ENCODE measurements at regions not wholly inside any gene's neighbourhood (a gene's known extent, or its start where the extent isn't known, plus 50 kb on each side); places are given as distances from the start of the nearest gene placed in this dataset.

DNA sequence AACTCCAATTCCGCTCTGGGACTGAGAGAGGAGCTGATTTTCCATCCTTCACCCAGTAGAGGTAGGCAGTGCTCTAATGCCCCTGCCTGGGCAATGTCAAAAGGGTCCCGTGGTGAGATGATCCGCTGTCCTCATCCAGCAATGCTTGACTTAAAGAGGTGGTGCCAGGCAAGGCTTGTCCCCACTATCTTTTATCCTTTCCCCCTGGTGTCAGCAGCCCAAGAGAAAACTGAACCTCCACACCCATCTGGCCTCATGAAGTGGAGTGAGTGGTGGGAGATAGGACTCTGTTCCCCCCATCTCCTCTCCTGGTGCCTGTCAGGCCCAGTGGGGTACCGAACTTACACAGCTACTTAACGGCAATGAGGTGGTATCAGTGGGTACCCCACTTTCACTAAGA is 107.1 kb downstream of the ABHD5 start:
- Histone ChIP-seq H3K27ac (replicated peaks) (no peak overlapping the region), H3K27me3 (ENCODE audit: insufficient read depth, poor library complexity, severe bottlenecking) (no peaks in the 10 kb centered on the region), H3K4me3 (replicated peaks; ENCODE audit: insufficient read depth, low read length) (no peak overlapping the region)
- DNase-seq (ENCODE audit: low read depth in 1 of 2, low spot score in 1 of 2): no peak
- TF ChIP-seq SPI1 (IDR thresholded peaks at IDR 0.05; ENCODE audit: borderline replicate concordance, low read depth): no peak
- no peak for TF ChIP-seq POLR2AphosphoS5 (IDR thresholded peaks at IDR 0.05; ENCODE audit: low read depth)
- TF ChIP-seq, protein P1, sequence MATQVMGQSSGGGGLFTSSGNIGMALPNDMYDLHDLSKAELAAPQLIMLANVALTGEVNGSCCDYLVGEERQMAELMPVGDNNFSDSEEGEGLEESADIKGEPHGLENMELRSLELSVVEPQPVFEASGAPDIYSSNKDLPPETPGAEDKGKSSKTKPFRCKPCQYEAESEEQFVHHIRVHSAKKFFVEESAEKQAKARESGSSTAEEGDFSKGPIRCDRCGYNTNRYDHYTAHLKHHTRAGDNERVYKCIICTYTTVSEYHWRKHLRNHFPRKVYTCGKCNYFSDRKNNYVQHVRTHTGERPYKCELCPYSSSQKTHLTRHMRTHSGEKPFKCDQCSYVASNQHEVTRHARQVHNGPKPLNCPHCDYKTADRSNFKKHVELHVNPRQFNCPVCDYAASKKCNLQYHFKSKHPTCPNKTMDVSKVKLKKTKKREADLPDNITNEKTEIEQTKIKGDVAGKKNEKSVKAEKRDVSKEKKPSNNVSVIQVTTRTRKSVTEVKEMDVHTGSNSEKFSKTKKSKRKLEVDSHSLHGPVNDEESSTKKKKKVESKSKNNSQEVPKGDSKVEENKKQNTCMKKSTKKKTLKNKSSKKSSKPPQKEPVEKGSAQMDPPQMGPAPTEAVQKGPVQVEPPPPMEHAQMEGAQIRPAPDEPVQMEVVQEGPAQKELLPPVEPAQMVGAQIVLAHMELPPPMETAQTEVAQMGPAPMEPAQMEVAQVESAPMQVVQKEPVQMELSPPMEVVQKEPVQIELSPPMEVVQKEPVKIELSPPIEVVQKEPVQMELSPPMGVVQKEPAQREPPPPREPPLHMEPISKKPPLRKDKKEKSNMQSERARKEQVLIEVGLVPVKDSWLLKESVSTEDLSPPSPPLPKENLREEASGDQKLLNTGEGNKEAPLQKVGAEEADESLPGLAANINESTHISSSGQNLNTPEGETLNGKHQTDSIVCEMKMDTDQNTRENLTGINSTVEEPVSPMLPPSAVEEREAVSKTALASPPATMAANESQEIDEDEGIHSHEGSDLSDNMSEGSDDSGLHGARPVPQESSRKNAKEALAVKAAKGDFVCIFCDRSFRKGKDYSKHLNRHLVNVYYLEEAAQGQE (IDR thresholded peaks at IDR 0.05; ENCODE audit: insufficient replicate concordance, low read depth): no peak
- TF ChIP-seq, protein P2, sequence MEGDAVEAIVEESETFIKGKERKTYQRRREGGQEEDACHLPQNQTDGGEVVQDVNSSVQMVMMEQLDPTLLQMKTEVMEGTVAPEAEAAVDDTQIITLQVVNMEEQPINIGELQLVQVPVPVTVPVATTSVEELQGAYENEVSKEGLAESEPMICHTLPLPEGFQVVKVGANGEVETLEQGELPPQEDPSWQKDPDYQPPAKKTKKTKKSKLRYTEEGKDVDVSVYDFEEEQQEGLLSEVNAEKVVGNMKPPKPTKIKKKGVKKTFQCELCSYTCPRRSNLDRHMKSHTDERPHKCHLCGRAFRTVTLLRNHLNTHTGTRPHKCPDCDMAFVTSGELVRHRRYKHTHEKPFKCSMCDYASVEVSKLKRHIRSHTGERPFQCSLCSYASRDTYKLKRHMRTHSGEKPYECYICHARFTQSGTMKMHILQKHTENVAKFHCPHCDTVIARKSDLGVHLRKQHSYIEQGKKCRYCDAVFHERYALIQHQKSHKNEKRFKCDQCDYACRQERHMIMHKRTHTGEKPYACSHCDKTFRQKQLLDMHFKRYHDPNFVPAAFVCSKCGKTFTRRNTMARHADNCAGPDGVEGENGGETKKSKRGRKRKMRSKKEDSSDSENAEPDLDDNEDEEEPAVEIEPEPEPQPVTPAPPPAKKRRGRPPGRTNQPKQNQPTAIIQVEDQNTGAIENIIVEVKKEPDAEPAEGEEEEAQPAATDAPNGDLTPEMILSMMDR (IDR thresholded peaks at IDR 0.05; ENCODE audit: insufficient read depth, low read length): no peak

DNA sequence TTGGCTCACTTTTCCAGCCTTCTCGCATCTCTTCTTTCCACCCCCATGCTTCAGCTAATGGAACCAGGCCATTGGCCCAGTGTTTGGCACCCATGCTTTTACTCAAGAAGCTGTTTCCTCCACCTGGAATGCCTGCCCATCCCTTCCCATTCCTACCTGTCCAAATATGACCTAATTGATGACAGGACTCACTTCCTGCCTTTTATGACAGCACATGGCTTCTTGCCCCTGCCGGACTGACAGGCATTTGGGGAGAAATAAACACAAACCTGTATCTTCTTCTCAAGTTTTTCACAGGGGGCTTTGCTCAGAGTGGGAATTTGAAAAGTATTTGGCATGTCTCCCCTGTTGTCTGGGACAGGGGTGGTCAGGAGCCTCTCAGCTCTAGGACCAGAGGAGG is 120.1 kb downstream of the ABHD5 start:
- Histone ChIP-seq H3K27ac (replicated peaks) (no peak overlapping the region), H3K27me3 (ENCODE audit: insufficient read depth, poor library complexity, severe bottlenecking) (no peaks in the 10 kb centered on the region), H3K4me3 (replicated peaks; ENCODE audit: insufficient read depth, low read length) (no peak overlapping the region)
- DNase-seq (ENCODE audit: low read depth in 1 of 2, low spot score in 1 of 2): no peak
- TF ChIP-seq SPI1 (IDR thresholded peaks at IDR 0.05; ENCODE audit: borderline replicate concordance, low read depth) (no peak), POLR2AphosphoS5 (IDR thresholded peaks at IDR 0.05; ENCODE audit: low read depth) (no peak), GABPA (IDR thresholded peaks at IDR 0.05; ENCODE audit: low read depth) (no peak)

DNA sequence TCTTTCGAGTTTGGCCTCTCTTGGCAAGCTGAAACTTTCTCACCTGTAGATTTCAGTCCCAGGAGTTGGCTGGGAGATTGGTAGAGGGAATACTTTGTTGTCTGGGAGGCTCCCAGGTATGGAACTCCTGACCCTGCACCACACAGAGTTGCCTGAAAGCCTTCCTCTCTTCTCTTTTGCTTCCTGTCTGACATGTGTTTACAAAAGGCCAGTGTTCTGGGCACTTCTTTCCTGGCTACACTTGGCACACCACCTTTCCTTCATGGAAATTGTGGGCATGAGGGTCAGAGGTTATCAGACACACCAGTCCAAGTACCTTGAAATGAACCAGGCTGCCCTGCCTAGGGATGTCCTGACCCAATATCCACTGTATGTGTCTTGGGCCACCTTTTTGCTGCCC is 123.7 kb downstream of the ABHD5 start:
- no peak overlapping the region for H3K4me3 ChIP-seq (replicated peaks; ENCODE audit: insufficient read depth, low read length)
- TF ChIP-seq, protein P2 (IDR thresholded peaks at IDR 0.05; ENCODE audit: insufficient read depth, low read length): no peak
- TF ChIP-seq, protein P1 (IDR thresholded peaks at IDR 0.05; ENCODE audit: insufficient replicate concordance, low read depth): no peak
- TF ChIP-seq POLR2AphosphoS5 (IDR thresholded peaks at IDR 0.05; ENCODE audit: low read depth): no peak
- TF ChIP-seq GABPA (IDR thresholded peaks at IDR 0.05; ENCODE audit: low read depth): no peak
- no peak for TF ChIP-seq SPI1 (IDR thresholded peaks at IDR 0.05; ENCODE audit: borderline replicate concordance, low read depth)
- no peak for DNase-seq (ENCODE audit: low read depth in 1 of 2, low spot score in 1 of 2)
- no peak overlapping the region for H3K27ac ChIP-seq (replicated peaks)
- no peaks in the 10 kb centered on the region for H3K27me3 ChIP-seq (ENCODE audit: insufficient read depth, poor library complexity, severe bottlenecking)

DNA sequence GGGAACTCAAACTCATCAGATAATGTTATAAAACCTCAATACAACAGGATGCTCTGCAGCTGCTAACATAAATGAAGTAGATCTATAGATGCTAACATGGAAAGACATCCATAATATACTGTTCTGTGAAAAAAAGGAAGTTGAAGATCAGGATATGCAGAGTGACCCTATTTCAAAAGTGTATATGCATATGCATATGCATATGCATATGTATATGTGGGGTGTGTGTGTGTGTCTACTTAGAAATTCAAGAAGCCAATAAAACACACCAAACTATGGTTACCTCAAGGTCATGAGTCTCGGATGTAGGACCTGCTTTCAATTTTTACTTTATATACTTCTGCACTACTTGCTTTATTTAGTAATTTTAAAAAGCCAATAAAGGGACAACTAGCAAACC is 125.6 kb downstream of the ABHD5 start:
- Histone ChIP-seq H3K27ac (replicated peaks) (no peak overlapping the region), H3K4me3 (replicated peaks; ENCODE audit: insufficient read depth, low read length) (no peak overlapping the region), H3K27me3 (ENCODE audit: insufficient read depth, poor library complexity, severe bottlenecking) (no peaks in the 10 kb centered on the region)
- DNase-seq (ENCODE audit: low read depth in 1 of 2, low spot score in 1 of 2): no peak
- TF ChIP-seq, protein P1 (IDR thresholded peaks at IDR 0.05; ENCODE audit: insufficient replicate concordance, low read depth): no peak
- TF ChIP-seq POLR2AphosphoS5 (IDR thresholded peaks at IDR 0.05; ENCODE audit: low read depth) (no peak), GABPA (IDR thresholded peaks at IDR 0.05; ENCODE audit: low read depth) (no peak), SPI1 (IDR thresholded peaks at IDR 0.05; ENCODE audit: borderline replicate concordance, low read depth) (no peak)
- TF ChIP-seq, protein P2 (IDR thresholded peaks at IDR 0.05; ENCODE audit: insufficient read depth, low read length): no peak

All from HL-60 (cell line).